HG02623 (cell line): ENCODE measurements at regions not wholly inside any gene's neighbourhood (a gene's known extent, or its start where the extent isn't known, plus 50 kb on each side); places are given as distances from the start of the nearest gene placed in this dataset.

ENCODE experiments used
- ATAC-seq: cut with Tn5 transposase; IDR thresholded peaks from one replicate; pipeline ENCODE4 v1.9.1; 2021; ENCODE audit warnings: moderate library complexity; ENCODE audit not compliant: unreplicated experiment

DNA sequence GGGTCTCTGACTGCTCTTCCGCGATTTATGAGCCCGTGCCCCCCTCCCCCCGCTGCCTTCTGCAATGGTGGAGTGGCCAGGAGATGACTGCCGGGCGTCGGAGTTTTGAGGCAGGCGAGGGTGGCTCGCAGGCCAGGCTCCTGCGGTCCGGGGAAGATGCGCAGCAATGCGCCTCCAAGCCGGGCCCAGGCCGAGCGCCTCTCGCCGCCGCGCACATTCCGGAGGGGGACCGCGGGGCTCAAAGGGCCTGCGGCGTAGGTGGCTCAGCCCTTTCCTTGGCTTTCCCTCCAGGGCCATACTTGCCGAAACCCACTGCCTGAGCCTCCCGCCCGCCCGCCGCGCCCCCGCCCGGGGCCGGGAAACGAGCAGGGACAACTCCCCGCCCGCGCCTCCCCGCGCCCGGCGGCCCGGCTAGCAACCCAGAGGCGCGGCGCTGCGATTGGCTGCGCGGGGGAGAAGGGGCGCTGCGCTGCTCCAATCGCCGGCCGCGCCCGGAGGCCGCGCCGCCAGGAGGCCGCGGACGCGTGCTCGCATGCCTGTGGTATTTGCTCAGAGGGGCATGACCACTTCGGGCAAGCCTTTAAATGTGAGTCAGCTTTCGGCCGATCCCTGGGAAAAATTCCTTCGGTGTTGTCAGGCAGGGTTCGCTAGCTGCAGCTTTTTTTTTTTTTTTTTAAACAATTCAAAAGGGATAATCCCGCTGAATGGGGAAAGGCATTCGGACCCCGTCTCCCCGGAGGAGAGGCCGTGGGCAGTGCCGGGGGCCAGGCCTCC lies 157.9 kb upstream of the PARP11 start:
- ATAC-seq = peak; percentile 67

DNA sequence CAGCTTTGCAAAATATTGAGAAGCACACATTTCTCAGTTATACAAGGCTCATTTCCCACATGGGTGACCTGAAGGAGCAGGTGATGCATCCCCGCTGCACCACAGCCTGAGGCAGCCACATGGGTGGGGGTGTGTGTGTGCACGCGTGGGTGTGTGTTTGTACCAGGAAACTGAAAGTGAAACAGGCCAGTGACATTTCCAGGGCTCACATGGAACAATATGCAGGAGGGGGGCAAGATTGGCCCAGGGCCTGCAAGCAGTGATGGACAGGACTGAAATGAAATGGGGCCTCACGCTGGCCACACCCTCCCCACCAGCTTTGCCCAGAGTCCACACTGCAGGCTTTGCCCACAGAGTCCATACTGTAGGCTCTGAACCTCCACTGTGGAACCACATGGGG lies 154.2 kb upstream of the PARP11 start:
- no peak for ATAC-seq

DNA sequence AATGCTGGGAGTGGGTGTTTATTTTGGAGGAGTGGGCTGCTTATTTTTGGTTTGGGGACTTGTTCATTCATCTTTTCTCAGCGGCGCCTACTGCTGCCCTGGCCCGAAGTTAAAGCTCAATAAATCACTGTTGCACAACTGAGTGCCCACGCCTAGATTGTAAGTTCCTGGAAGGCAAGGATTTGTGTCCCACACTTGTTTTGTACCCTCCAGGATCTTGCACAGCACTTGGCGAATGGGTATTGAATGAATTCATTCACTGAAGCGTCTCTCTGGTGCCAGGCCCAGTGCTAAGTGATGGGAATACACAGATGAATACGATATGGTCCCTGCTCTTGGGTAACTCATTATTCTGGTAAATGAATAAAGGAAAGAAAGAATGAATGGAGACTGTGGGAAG lies 153.3 kb upstream of the PARP11 start:
- ATAC-seq = no peak

DNA sequence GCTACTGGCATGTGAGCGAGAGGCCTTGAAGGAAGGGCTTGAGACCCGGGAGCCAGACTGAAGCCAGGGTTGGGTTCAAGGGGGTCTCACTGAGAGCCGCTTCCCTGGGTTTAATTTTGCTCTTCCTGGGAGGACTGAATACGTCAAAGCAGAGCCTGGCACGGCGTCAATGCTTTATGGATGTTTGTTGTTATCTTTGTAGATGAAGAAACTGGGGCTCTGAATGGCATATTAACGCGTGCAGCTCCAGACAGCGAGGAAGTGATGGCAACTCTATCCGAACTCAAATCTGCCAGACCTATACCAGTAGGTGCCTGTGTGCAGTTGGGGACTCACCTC lies 152.8 kb upstream of the PARP11 start:
- ATAC-seq = no peak

DNA sequence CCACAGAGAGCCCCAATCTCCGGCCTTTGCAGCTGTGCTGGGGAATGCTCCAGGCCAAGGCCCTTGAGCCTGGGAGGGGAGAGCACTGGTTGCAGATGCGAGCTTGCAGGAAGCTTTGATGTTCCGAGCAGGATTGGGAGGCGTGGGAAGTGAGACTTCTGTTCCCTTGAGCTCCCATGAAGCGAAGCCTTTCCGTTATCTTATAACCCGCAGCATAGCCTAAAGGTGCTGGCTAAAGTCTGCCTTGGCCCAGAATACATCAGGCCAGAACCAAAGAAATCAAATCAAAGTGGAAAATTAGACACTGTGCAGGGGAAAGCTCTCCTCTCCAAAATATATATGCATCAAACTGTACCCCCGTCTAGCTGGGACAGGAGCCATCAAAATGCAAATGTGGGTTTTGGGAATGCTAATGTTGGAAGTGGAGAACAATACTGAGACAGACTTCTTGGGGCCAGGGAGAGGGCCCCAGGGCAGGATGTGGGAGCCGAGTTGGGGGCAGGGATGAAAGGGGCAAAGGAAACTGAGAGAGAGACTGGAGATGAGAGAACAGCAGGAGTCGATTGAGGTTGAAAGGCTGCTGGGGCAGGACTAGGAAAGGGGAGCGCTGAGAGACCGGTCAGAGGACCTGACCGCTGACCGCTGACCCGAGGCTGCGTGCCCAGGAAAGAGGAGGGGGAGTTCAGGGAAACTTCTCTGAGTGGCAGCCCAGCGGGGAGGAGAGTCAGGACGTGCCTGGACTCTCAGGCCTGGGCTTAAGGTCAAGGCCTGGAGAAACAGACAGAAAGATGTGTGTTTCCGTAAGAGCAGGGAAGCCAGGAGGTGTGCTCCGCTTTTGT lies 152.2 kb upstream of the PARP11 start:
- no peak for ATAC-seq

DNA sequence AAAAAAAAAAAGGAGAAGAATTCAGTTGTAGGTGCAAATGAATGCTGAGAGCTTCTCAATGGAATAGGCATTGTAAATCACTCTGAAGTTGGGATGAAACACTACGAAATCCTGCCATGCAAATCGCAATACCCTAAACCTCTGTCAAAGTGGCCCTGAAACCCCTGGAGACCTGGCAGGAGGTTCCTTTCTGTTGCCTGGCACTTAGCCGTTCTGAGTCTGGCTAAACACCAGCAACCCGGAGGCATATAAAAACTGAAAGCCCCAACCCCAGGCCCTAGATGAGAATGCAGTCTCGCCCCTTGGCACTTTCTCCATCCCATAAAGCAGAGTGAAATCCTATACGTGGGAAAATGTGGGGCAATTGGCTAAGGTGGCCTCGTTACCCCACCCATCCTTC lies 151.5 kb upstream of the PARP11 start:
- ATAC-seq = no peak

DNA sequence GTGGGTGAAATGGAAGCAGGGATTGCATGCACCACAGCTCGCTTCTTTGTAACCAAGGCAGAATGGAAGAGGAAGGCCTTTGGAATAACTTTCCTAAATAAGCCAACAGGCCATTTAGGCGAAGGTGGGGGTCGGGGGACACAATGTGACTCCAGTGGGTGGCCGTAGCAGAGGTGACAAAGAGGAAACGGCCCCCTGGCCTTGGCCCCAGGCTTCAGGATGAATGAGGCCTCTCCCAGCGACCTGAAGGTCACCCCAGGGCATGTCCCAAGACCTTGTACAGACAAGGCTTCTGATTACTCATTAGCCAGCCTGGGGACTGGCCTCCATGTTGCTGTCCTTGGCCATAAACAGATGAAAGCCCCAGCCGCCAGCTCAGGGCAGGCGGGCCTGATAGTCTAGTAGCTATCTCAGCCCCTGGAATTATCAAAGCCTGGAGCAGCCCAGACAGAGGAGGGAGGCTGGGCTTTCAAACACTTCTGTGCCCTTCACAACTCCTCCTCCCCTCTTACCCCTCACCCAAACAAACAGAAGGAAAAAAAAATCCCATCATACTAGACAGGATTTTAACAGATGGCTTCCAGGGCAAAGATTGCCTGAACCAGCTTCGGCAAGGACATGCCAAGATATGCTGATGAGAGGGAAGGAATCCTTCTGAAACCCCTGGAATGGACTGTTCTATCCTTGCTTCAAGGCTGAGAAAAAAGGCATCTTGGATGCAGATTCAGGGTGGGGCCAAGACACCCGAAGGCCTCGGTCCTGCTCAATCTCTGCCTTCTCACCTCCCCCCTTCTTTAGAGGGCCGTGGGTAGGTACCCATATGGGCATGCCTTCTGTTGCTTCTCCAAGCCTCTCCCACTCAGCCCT lies 142.3 kb upstream of the PARP11 start:
- no peak for ATAC-seq

DNA sequence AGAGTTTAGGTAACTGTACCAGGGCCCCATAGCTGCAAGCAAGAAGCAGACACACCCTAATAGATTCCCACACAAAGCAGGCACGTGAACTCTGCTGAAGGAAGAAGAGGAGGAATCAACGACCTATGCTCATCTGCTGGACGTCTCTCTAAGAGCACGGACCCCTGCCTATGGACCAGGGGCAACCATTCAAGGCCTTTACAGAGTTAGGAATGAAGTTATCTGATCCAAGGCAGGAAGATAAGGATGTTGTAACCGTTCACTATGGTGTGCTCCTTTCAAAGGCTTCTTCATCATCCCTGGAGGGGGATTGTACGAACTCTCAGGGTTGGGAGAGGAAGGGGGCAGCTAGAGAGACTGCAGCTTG lies 141.6 kb upstream of the PARP11 start:
- no peak for ATAC-seq

DNA sequence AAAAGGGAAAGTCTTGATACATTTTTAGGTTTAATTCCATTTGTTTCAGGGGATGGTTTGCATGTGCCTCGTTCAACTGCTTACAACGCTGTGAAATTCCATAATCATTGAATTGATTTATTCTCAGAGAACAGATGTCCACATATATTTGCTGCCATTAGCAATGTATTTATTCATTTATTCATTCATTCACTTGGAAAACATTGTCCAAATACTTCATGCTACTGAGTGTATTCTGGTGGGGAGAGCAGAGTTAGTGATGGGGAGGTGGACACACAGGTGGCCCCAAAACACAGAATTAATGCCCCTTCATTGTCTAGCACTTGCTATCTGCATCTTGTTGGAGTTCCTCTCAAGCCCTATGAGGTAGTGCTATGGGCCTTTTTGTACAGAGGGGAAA lies 141.2 kb upstream of the PARP11 start:
- no peak for ATAC-seq

DNA sequence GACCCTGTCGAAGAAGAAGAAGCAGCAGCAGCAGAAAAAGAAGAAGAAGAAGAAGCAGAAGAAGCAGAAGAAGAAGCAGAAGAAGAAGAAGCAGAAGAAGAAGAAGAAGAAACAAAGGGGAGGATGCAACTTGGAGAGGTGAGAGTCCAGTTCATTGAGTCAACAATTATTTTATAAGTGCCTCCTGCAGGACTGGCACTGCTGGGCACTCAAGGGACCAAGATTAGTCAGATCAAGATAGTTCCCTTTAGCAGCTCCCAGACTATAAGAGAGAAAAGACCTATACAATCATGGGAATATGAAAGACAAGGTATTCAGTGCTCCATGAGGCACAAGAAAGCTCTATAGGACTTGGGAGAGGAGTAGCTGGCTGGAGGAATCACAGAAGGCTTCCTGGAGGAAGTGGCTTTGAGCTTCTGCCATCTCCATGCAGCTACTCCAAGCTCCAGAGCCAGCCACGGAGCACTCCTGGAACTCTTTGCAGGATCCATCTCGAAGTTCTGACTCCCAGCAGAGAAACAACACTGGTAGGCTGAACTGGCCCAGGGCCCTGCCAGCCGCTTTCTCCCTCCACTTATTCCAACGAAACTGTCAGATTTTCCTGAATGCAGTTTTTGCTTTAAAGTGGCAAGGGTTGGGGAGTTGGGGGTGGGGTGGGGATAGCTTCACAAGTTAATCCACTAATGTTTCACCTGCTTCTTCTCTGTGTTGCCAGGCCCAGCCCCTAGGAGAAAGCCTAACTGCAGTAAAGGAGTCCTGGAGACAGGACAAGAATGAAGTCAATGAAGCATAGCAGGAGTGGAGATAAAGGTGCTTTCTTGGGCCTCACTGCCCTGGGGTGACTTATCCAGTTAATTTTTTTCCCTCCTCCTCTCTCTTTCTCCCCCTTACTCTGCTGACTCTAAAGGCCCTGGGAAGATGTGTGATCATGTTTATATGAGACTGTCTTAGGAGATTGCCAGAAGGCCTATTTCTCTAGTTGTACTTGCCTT lies 140.1 kb upstream of the PARP11 start:
- ATAC-seq = no peak

DNA sequence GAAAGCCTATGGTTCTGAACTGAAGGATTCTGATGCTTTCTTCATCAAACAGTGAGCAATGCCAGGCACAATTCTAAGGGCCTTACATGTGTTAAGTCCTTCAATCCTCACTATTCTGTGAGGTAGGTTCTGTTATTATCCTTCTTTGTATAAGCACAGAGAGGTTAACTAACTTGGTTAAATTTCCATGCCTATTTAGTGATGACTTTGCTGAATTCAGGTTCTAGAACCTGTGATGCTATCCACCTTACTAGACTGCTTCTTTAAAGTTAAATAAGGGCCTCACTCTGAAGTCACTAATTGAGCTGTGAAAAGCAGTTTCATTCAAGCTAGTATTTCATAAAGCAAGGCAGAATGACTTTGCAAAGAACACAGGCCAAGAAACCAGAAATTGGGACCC lies 138.9 kb upstream of the PARP11 start:
- no peak for ATAC-seq

DNA sequence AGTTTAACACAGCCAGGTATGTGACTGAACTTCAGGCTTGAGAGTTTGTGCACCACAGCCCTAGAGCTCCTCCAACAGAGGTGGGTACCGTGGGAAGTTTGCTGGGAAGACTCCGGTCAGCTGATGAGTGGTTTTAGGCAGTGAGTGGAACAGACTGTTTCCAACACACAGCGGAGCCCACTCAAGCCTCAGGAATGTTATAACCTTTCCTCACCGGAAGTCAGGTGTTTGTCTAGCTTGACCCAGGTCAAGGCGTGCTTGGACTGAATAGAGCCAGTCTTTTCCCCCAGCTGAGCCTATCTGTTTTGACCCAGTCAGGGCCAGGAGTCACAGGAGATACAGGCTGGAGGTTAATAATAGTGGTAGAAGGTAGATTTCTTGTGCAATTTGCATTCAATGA lies 138.4 kb upstream of the PARP11 start:
- ATAC-seq = no peak

DNA sequence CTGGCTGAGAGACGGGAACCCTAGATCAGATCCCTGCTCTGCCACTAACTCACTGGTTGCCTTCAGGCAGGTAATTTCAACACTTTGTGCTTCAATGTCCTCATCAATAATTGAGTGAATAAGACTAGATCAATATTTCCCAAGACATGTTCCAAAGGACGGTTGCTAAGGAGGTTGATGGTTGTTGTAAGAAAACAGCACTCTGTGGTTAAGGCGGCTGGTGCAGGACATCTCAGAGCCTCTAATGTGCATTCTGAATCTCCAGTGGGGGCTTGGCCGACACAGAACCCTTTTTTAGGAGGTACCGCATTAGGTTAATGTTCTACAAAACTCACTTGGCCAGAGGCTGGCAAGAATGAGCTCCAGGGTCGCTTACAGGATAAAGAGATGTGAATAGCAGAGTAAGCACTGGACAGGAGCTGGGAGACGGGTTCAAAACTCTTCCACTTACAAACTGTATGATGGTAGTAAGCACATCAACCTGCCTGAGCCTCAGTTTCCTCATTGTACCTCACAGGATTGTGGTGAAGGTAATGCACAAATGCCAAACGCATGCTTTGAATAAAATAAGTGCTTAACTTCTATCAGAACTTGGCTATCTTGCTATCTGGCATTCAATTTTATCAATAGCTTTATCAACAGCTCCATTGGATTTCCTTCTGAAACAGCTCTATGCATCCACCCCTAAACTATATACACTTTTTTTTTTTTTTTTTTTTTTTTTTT lies 136.9 kb upstream of the PARP11 start:
- ATAC-seq = no peak

DNA sequence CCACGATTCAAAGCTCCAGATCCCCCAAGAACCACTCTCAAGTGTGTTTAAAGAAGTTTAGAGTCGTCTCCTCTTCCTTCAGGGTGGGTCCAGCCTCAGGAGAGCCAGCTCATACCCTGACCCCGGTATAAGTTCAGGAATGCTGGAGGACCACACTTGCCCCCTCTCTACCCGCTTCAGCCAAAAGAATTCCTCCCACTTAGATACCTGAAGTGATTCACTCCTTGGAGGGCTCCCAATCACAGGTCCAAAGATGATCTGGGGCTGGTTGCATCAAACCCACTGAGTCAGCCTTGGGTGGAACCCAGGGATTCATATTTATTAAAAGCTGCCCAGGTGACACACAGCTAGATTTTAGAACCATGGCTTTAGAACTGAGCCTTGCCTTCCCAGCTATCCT lies 133.5 kb upstream of the PARP11 start:
- ATAC-seq = no peak

DNA sequence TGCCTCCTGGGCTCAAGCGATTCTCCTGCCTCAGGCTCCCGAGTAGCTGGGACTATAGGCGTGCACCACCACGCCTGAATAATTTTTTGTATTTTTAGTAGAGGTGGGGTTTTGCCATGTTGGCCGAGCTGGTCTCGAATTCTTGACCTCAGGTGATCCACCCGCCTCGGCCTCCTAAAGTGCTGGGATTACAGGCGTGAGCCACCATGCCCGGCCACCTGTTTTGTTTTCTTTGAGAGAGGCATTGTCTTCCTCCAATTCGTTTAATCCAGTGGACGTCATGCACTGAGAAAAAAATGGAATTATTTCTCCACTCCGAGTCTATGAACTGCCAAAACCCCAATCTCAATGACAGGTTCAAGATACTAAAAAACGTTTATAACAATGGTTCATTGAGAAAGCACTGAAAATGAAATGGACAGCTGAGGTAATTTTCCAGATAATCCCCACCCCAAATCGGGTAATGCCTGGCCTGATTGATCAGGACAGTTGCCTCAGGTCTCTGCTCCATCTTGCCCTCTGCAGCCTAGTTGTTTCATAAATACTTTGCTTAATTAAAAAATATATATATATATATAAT lies 132.7 kb upstream of the PARP11 start:
- no peak for ATAC-seq

DNA sequence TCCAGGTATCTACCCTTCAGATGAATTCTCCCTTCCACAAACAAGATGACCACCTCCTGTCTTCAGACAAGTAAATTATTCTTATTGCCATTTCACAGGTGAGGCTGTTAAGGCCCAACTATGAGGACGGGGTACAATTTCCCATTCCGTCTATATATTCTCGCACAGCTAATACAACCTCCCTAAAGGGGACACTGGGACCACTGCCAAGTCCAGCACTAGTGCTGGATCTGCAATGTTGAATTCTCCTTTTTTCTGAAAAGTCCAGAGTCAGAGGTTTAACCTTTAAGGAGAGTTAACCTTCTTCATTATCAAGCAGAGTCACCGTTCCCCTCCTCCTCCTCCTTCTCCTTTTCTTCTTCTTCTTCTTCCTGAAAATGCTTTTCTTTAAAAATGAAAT lies 130.4 kb upstream of the PARP11 start:
- no peak for ATAC-seq

DNA sequence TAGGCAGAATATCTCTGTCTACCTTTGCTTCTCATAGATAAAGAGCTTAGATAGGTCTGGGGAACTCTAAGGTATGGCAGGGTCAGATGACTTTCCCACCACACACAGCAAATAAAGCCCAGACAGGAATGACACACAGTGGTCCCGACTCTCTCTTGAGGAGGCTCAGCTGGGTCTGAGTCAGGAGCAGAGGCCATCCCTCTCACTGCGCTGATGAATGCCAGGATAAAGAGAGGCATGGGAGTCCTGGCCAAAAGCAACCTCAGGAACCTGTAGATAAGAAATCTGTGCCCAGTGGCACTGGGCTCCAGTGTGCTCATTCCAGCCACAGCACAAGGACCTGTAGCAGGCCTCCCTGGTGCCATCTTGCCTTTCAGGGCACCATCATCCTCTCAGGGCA lies 129.4 kb upstream of the PARP11 start:
- no peak for ATAC-seq

DNA sequence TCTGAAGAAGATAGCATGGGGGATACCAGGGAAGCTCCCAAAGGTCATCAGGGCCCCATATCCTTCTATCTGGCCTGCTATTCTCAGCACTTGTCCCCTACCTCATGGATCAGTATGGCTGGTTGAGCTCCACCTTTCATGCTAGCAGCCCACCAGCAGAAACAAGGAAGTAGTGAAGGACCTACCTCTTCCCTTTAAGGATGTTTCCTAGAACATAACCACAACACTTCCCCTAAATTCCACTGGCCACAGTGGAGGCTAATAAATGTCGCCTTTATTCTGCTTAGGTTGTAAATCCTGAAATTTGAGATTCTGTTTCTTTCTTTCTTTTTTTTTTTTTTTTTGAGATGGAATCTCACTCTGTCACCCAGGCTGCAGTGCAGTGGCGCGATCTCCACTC lies 128.6 kb upstream of the PARP11 start:
- ATAC-seq = no peak

DNA sequence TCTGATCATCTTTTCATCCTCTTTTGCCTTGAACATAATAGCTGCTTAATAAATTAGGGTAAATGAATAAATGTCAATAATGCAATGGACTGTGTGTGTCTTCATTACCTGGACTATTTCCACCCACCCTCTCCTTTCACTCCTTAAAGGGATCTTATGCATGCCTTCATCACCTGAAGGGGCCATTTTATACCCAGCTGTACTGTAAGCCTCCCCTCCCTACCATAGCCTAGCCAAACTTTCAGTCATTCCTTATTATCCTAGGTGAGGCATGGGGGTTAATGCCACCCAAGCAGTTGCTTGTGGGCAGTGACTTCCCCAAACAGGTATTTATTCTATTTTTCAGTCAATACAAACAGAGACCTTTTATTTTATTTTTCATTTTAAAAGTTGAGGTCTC lies 127.8 kb upstream of the PARP11 start:
- no peak for ATAC-seq

DNA sequence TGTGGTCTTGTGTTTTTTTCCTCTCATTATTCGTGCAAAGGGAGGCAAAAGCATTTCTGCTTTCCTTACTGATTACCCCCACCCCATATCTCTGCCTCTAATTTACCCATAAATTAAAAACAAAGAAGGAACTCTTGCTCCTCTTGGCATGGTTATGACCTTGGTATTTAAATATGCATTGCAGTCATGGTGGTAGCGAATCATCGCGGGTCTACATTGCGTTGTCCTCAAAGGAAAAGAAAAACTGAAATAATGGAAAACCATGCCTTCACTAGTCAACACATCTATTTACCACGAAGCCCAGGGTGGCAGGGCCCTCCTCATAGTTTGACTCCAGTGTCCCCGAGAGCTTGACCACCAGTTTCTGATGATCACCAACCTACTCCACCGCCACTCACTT lies 126.7 kb upstream of the PARP11 start:
- ATAC-seq = no peak
